Prostate gland (tissue), 2 donors: ENCODE measurements at regions not wholly inside any gene's neighbourhood (a gene's known extent, or its start where the extent isn't known, plus 50 kb on each side); places are given as distances from the start of the nearest gene placed in this dataset.

Source experiments
- DNase-seq: peaks from one replicate; pipeline ENCODE4 v3.0.0-alpha.2; 2019; ENCODE audit warnings: low spot score
- H3K27ac ChIP-seq, 2 donors: fragments of 200-600 bp; sonication (generic); 2 replicates each; pipeline ENCODE4 v1.5.1; 2017 to 2019
- H3K27me3 ChIP-seq: fragments of 200-600 bp; sonication (generic); replicated peaks from 2 replicates; pipeline ENCODE4 v1.5.1; 2019; ENCODE audit not compliant: insufficient read depth
- H3K36me3 ChIP-seq, 2 donors: fragments of 200-600 bp; sonication (generic); 1 replicate in 1 of 2; 2 replicates in 1 of 2; pipeline versions ENCODE4 v1.5.1 to v1.8.1; 2017 to 2019
- H3K4me1 ChIP-seq: fragments of 200-600 bp; sonication (generic); replicated peaks from 2 replicates; pipeline ENCODE4 v1.5.1; 2019
- H3K4me3 ChIP-seq, 2 donors: fragments of 200-600 bp; sonication (generic); 2 replicates each; pipeline ENCODE4 v1.5.1; 2017 to 2019
- H3K9me3 ChIP-seq: fragments of 200-600 bp; sonication (generic); 2 replicates; pipeline ENCODE4 v1.5.1; 2017
- CTCF ChIP-seq, 4 experiments: fragments of 200-600 bp in 2 of 4; fragments of 450-650 bp in 2 of 4; sonication (generic) in 2 of 4; IDR thresholded peaks; 1 replicate in 3 of 4; 2 replicates in 1 of 4; pipeline ENCODE4 v1.5.1; 2016 to 2019; ENCODE audit warnings: antibody characterized with exemption in 4 of 4, mild to moderate bottlenecking in 2 of 4, moderate library complexity in 2 of 4
- POLR2A ChIP-seq: fragments of 450-650 bp; IDR thresholded peaks from one replicate; pipeline ENCODE4 v1.6.1; 2016; ENCODE audit warnings: antibody characterized with exemption, mild to moderate bottlenecking
- POLR2AphosphoS5 ChIP-seq: sonication (generic); formaldehyde crosslinking; IDR thresholded peaks from one replicate; pipeline ENCODE4 v1.6.1; 2017; ENCODE audit warnings: antibody characterized with exemption
- WGBS: methylation state at CpG from one replicate; pipeline ENCODE4 v1.1.5; 2018; 5-methylcytosine and 5-hydroxymethylcytosine counted together
- intact Hi-C: fragments of 100-400 bp; cut with DNase I; formaldehyde crosslinking; loops from one replicate; pipeline ENCODE4 v1.14.2; 2022

DNA sequence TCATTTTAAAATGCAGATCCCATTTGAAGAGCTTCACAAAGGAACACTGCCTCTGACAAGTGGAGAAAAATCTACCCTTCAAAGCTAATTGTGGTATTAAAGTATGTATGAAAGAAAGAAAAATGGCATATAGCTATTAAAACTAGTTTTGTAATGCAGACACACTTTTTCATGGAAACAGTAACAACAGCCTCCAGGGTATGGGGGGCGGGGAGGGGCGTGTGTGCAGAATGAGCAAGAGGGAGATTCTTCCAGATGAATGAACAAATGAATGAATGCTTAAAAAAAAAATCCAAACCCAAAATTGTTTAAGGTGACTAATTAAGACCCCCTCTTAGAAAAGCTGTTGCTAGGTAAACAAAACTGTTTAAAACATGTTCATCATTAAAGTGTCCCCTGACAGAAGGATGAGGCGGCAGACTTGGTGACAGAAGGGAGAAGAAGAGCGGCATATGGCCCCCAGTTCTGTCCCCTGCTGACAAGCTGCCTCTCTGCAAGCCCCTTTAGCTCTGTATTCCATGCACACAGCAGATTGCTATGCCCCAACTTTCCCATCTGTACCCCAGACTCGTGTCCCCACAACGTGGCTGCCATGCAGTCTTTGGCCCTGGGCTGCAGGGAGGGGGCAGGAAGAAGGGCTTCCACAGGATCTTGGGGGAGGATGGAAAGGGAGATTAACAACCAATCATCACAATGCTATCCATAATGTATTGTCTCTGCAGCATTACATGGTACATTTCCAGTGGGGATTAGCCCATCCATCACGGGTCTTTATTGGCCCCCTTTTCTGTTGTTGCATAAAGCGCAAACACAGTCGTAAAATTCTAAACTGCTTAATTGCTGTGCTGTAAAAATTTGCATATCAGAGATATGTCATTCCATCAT, 108.4 kb upstream of the OLIG3 start:
- H3K27ac ChIP-seq, result no peak overlapping the region
- WGBS, result 38% methylated on average over 9 of the region's 9 CpGs
- H3K9me3 ChIP-seq, result no peaks in the 10 kb centered on the region
- DNase-seq, result no peak
- H3K4me3 ChIP-seq, result no peak overlapping the region
- peaks cover 7% of the 10 kb centered on the region for H3K27me3 ChIP-seq
- no peaks in the 10 kb centered on the region for H3K4me1 ChIP-seq
- intact Hi-C loops, result no loop called here
- no peaks in the 10 kb centered on the region for H3K36me3 ChIP-seq
- no peak for TF ChIP-seq POLR2AphosphoS5
- TF ChIP-seq CTCF (IDR thresholded peaks at IDR 0.05), result no peak
- no peak for TF ChIP-seq POLR2A

- 90% methylated on average over 2 of the region's 2 CpGs for WGBS
- DNase-seq, result no peak
- no peaks in the 10 kb centered on the region for H3K36me3 ChIP-seq
- peaks cover 6% of the 10 kb centered on the region for H3K27me3 ChIP-seq
- no peaks in the 10 kb centered on the region for H3K9me3 ChIP-seq
- no peak overlapping the region for H3K4me3 ChIP-seq
- intact Hi-C loops, result no loop called here
- no peaks in the 10 kb centered on the region for H3K4me1 ChIP-seq
- H3K27ac ChIP-seq, result no peak overlapping the region
- no peak for TF ChIP-seq CTCF (IDR thresholded peaks at IDR 0.05)
Measured at GRCh38 chr6:137610702-137611101, 116.5 kb upstream of the OLIG3 start.

DNA sequence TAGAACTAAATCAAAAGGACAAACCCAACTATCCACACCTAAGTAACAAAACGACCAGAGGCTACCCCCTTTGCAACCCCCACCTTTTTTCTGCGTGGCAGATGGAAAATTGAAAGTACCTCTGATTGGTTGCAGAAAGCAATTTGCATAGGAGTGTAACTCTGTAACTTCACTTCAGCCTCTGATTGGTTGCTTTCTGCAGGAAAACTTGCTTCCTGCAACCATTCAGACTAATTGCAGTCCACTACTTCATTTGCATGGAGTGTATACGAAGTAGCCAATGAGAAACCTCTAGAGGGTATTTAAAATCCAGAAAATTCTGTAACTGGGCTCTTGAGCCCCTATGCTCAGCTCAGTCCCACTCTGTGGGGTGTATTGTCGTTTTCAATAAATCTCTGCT, 129.1 kb upstream of the OLIG3 start:
- Histone ChIP-seq H3K27ac (no peak overlapping the region), H3K4me3 (no peak overlapping the region), H3K4me1 (no peaks in the 10 kb centered on the region), H3K27me3 (no peaks in the 10 kb centered on the region), H3K36me3 (no peaks in the 10 kb centered on the region), H3K9me3 (no peaks in the 10 kb centered on the region)
- DNase-seq, result no peak
- WGBS, result 74% methylated on average over 4 of the region's 4 CpGs
- intact Hi-C loops, result no loop called here
- no peak for TF ChIP-seq POLR2AphosphoS5
- TF ChIP-seq CTCF (IDR thresholded peaks at IDR 0.05), result no peak
- no peak for TF ChIP-seq POLR2A

GRCh38 chr6:137625100-137625661, 131.0 kb upstream of the OLIG3 start:
- TF ChIP-seq POLR2AphosphoS5, result no peak
- no peak for TF ChIP-seq POLR2A
- TF ChIP-seq CTCF (IDR thresholded peaks at IDR 0.05), result no peak
- Histone ChIP-seq H3K27me3 (no peaks in the 10 kb centered on the region), H3K27ac (no peak overlapping the region), H3K4me1 (no peaks in the 10 kb centered on the region), H3K36me3 (no peaks in the 10 kb centered on the region), H3K9me3 (no peaks in the 10 kb centered on the region), H3K4me3 (no peak overlapping the region)
- 92% methylated on average over 8 of the region's 8 CpGs for WGBS
- no peak for DNase-seq
- intact Hi-C loops, result no loop called here

GRCh38 chr6:137625808-137626207, 131.6 kb upstream of the OLIG3 start:
- DNase-seq, result no peak
- Histone ChIP-seq H3K4me3 (no peak overlapping the region), H3K27me3 (no peaks in the 10 kb centered on the region), H3K9me3 (no peaks in the 10 kb centered on the region), H3K27ac (no peak overlapping the region), H3K36me3 (no peaks in the 10 kb centered on the region), H3K4me1 (no peaks in the 10 kb centered on the region)
- WGBS, result 11% methylated on average over 7 of the region's 7 CpGs
- TF ChIP-seq POLR2A, result no peak
- TF ChIP-seq POLR2AphosphoS5, result peak; percentile 60
- TF ChIP-seq CTCF (IDR thresholded peaks at IDR 0.05), result peak in 2 of 4 experiments; percentile 14 to 21
- intact Hi-C loops, result no loop called here
